SK-N-MC (cell line): ENCODE measurements at regions not wholly inside any gene's neighbourhood (a gene's known extent, or its start where the extent isn't known, plus 50 kb on each side); places are given as distances from the start of the nearest gene placed in this dataset.

Source experiments
- EZH2 ChIP-seq: fragments of 200-600 bp; sonication (generic); IDR thresholded peaks from one replicate; pipeline ENCODE4 v1.6.1; 2017; ENCODE audit warnings: antibody characterized with exemption
- POLR2AphosphoS5 ChIP-seq: IDR thresholded peaks from 2 replicates; pipeline ENCODE4 v1.6.1; 2012; ENCODE audit warnings: mild to moderate bottlenecking, low read depth, low read length, borderline replicate concordance

GRCh38 chr4:153109296-153109849 is 94.9 kb upstream of the TRIM2 start:
- TF ChIP-seq EZH2 (no peak), POLR2AphosphoS5 (no peak)
